Mammary epithelial cell (primary cell): ENCODE measurements at regions not wholly inside any gene's neighbourhood (a gene's known extent, or its start where the extent isn't known, plus 50 kb on each side); places are given as distances from the start of the nearest gene placed in this dataset.
"Not testable (repeated sequence)": the region's sequence is repeated elsewhere in the genome, so short reads cannot be mapped to it uniquely, and the experiment has no call there.

ENCODE experiments used
- CTCF ChIP-seq, 2 donors: IDR thresholded peaks in 1 of 2; conservative IDR thresholded peaks in 1 of 2; 2 replicates each; pipeline ENCODE4 v1.5.1; 2011 to 2012; ENCODE audit warnings: inconsistent platforms in 2 of 2, low read length in 2 of 2, mild to moderate bottlenecking in 2 of 2, control low read depth in 1 of 2, low read depth in 1 of 2; ENCODE audit not compliant: insufficient read depth in 1 of 2; ENCODE audit errors: extremely low read depth in 1 of 2
- EZH2 ChIP-seq: IDR thresholded peaks from 2 replicates; pipeline ENCODE4 v1.6.1; 2012; ENCODE audit warnings: low read length, inconsistent platforms, borderline replicate concordance

DNA sequence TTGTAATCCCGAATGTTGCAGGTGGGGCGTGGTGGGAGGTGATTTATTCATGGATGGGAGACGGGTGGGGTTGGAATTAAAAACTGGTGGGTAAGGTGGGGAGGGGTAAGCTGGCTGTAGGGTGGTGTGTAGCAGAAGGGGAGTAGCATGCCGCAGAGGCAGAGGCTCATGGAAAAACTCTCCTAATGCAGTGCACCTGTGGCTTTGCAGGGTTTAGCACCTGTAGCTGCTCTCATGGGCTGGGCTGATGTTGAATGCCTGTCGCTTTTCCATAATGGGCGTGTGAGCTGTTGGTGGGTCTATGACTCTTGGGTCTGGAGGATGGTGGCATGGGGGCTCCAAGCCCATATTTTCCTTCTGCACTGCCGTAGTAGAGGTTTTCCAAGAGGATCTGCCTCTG, 169.0 kb upstream of the ZNF519 start:
- not testable (repeated sequence) for TF ChIP-seq CTCF (conservative IDR thresholded peaks at IDR 0.05 in 1 of 2, IDR thresholded peaks at IDR 0.05 in 1 of 2; ENCODE audit: extremely low read depth in 1 of 2, insufficient read depth in 1 of 2, low read depth in 1 of 2, low read length in 2 of 2); EZH2
